ENCODE measurements at regions not wholly inside any gene's neighbourhood (a gene's known extent, or its start where the extent isn't known, plus 50 kb on each side); places are given as distances from the start of the nearest gene placed in this dataset.

GRCh38 chr13:31427151-31428100 lies 227.7 kb downstream of the B3GLCT start:
- CTCF ChIA-PET = interaction anchor here (0.6 kb wide), 1 partner anchor 248 kb away, joined by 3 read pairs; no protein-coding TSS in a partner anchor
- H3K27ac ChIP-seq = no peak overlapping the region
- POLR2A ChIA-PET (ENCODE audit: low non-redundant PET) = no interaction called here
- TF ChIP-seq CTCF (conservative IDR thresholded peaks at IDR 0.05; ENCODE audit: low read depth) = no peak
- DNase-seq (ENCODE audit: low spot score) = no peak

GRCh38 chr13:31431722-31432137 lies 232.0 kb downstream of the B3GLCT start:
- ChIA-PET CTCF (interaction anchor here (0.6 to 1.0 kb wide), 4 partner anchors 11 to 386 kb away, joined by 3 to 4 read pairs (median 4); no protein-coding TSS in a partner anchor), POLR2A (ENCODE audit: low non-redundant PET) (interaction anchor here (0.6 kb wide), 1 partner anchor 32 kb away, joined by 3 read pairs; no protein-coding TSS in a partner anchor)
- peak; percentile 59 for DNase-seq (ENCODE audit: low spot score)
- no peak overlapping the region for H3K27ac ChIP-seq
- TF ChIP-seq CTCF (conservative IDR thresholded peaks at IDR 0.05; ENCODE audit: low read depth) = peak; percentile 86

GRCh38 chr13:31433207-31433606 lies 233.4 kb downstream of the B3GLCT start:
- H3K27ac ChIP-seq = no peak overlapping the region
- CTCF ChIA-PET = no interaction called here
- no peak for DNase-seq (ENCODE audit: low spot score)
- no peak for TF ChIP-seq CTCF (conservative IDR thresholded peaks at IDR 0.05; ENCODE audit: low read depth)
- POLR2A ChIA-PET (ENCODE audit: low non-redundant PET) = no interaction called here

- no peak for DNase-seq (ENCODE audit: low spot score)
- ChIA-PET POLR2A (ENCODE audit: low non-redundant PET) (no interaction called here), CTCF (no interaction called here)
- no peak overlapping the region for H3K27ac ChIP-seq
- TF ChIP-seq CTCF (conservative IDR thresholded peaks at IDR 0.05; ENCODE audit: low read depth) = no peak
Observed at GRCh38 chr13:31433746-31434145, 234.0 kb downstream of the B3GLCT start.

- no peak overlapping the region for H3K27ac ChIP-seq
- ChIA-PET POLR2A (ENCODE audit: low non-redundant PET) (no interaction called here), CTCF (interaction anchor here (0.6 kb wide), 1 partner anchor 1664 kb away, joined by 3 read pairs; no protein-coding TSS in a partner anchor)
- DNase-seq (ENCODE audit: low spot score) = no peak
- no peak for TF ChIP-seq CTCF (conservative IDR thresholded peaks at IDR 0.05; ENCODE audit: low read depth)
Observed at GRCh38 chr13:31434613-31435012, 234.8 kb downstream of the B3GLCT start.

- ChIA-PET CTCF (no interaction called here), POLR2A (ENCODE audit: low non-redundant PET) (no interaction called here)
- no peak overlapping the region for H3K27ac ChIP-seq
- no peak for TF ChIP-seq CTCF (conservative IDR thresholded peaks at IDR 0.05; ENCODE audit: low read depth)
- no peak for DNase-seq (ENCODE audit: low spot score)
Observed at GRCh38 chr13:31435536-31435935, 235.8 kb downstream of the B3GLCT start.

Measured in RWPE1 (cell line).